Liver (tissue), 2 donors: ENCODE measurements at regions not wholly inside any gene's neighbourhood (a gene's known extent, or its start where the extent isn't known, plus 50 kb on each side); places are given as distances from the start of the nearest gene placed in this dataset.

ENCODE experiments used
- GABPA ChIP-seq, 2 donors: IDR thresholded peaks in 1 of 2; conservative IDR thresholded peaks in 1 of 2; 2 replicates each; pipeline ENCODE4 v1.6.1; 2016; ENCODE audit warnings: antibody characterized with exemption in 2 of 2, mild to moderate bottlenecking in 1 of 2, moderate library complexity in 1 of 2
- YY1 ChIP-seq: IDR thresholded peaks from 2 replicates; pipeline ENCODE4 v1.6.1; 2016; ENCODE audit warnings: antibody characterized with exemption, mild to moderate bottlenecking
- TF ChIP-seq, protein P1 (sequence below): IDR thresholded peaks from 2 replicates; pipeline ENCODE4 v1.6.1; 2016; ENCODE audit warnings: antibody characterized with exemption
- donor health status: healthy.

DNA sequence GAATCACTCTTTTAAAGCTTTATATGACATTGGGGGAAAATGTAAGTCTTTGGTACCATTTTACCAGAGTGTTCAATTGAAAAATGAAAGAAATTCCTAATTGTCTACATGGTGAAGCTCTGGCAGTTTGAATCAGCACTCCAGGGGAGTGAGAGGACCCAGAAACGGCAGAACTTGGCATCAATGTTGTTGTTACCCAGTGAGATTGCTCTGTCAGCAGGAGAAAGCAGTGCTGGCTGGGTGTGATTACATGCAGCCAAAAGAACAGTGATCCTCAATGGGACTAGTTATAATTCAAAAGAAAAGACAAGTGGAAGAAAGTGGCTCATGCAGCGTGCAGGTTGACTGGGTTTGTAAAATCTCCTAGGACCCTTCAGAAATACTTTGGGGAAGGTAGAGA is 206.4 kb downstream of the PTPRC start:
- TF ChIP-seq, protein P1, sequence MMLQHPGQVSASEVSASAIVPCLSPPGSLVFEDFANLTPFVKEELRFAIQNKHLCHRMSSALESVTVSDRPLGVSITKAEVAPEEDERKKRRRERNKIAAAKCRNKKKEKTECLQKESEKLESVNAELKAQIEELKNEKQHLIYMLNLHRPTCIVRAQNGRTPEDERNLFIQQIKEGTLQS, result no peak
- no peak for TF ChIP-seq GABPA (IDR thresholded peaks at IDR 0.05 in 1 of 2, conservative IDR thresholded peaks at IDR 0.05 in 1 of 2)
- no peak for TF ChIP-seq YY1
